ENCODE measurements at regions not wholly inside any gene's neighbourhood (a gene's known extent, or its start where the extent isn't known, plus 50 kb on each side); places are given as distances from the start of the nearest gene placed in this dataset.

GRCh38 chr5:74935752-74936091 lies 69.5 kb upstream of the FAM169A start:
- TF ChIP-seq, protein P1, sequence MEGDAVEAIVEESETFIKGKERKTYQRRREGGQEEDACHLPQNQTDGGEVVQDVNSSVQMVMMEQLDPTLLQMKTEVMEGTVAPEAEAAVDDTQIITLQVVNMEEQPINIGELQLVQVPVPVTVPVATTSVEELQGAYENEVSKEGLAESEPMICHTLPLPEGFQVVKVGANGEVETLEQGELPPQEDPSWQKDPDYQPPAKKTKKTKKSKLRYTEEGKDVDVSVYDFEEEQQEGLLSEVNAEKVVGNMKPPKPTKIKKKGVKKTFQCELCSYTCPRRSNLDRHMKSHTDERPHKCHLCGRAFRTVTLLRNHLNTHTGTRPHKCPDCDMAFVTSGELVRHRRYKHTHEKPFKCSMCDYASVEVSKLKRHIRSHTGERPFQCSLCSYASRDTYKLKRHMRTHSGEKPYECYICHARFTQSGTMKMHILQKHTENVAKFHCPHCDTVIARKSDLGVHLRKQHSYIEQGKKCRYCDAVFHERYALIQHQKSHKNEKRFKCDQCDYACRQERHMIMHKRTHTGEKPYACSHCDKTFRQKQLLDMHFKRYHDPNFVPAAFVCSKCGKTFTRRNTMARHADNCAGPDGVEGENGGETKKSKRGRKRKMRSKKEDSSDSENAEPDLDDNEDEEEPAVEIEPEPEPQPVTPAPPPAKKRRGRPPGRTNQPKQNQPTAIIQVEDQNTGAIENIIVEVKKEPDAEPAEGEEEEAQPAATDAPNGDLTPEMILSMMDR (IDR thresholded peaks at IDR 0.05): no peak
- TF ChIP-seq POLR2A (IDR thresholded peaks at IDR 0.05): no peak
- no peaks in the 10 kb centered on the region for H3K4me1 ChIP-seq
- H3K27ac ChIP-seq: no peak overlapping the region
- intact Hi-C loops (cut with DNase I): no loop called here
- no peaks in the 10 kb centered on the region for H3K27me3 ChIP-seq
- 51 to 63% methylated on average over 4 of the region's 4 CpGs for WGBS, 2 donors
- H3K9me3 ChIP-seq: no peaks in the 10 kb centered on the region
- no peaks in the 10 kb centered on the region for H3K36me3 ChIP-seq
- no peak overlapping the region for H3K4me3 ChIP-seq (replicated peaks in 1 of 3)
- DNase-seq: no peak

GRCh38 chr5:74934949-74935751 lies 69.0 kb upstream of the FAM169A start:
- H3K36me3 ChIP-seq: no peaks in the 10 kb centered on the region
- TF ChIP-seq POLR2A (IDR thresholded peaks at IDR 0.05): no peak
- TF ChIP-seq, protein P1 (IDR thresholded peaks at IDR 0.05): peak in 1 of 6 experiments; percentile 29
- H3K4me3 ChIP-seq (replicated peaks in 1 of 3): no peak overlapping the region
- no peak for DNase-seq
- H3K4me1 ChIP-seq: no peaks in the 10 kb centered on the region
- intact Hi-C loops (cut with DNase I): no loop called here
- no peaks in the 10 kb centered on the region for H3K27me3 ChIP-seq
- H3K9me3 ChIP-seq: no peaks in the 10 kb centered on the region
- H3K27ac ChIP-seq: no peak overlapping the region
- 33 to 37% methylated on average over 8 to 9 of the region's 9 CpGs for WGBS, 2 donors

DNA sequence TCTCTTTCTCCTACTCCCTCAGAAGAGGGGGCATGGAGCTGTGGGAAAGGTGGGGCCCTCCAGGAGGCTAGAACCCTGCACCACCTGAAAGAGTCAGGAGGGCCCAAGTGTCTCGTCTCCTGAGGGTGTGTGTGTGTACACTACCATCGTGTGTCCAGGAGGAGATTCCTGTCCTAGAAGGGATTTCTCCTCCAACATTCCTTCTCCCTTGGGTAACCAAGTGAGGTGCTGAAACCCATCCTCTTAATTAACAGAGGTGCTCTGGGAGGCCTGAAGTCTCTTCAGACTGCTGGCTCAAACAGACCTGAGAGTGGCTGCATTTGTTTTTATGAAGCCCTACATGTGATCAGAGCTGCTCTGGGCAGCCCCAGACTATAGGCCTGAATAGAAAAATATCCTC lies 61.1 kb upstream of the FAM169A start:
- 32 to 33% methylated on average over 2 of the region's 2 CpGs for WGBS, 2 donors
- intact Hi-C loops (cut with DNase I): no loop called here

GRCh38 chr5:74919487-74919886 lies 53.3 kb upstream of the FAM169A start:
- no peak for DNase-seq
- intact Hi-C loops (cut with DNase I): loop anchor here (5.0 kb wide), 1 partner anchor 152 kb away; the partner anchor contains the start of genes GFM2 and NSA2
- no peak for TF ChIP-seq POLR2A (IDR thresholded peaks at IDR 0.05)
- TF ChIP-seq, protein P1 (IDR thresholded peaks at IDR 0.05): peak in 5 of 6 experiments; percentile 38 to 65 (median 56)
- WGBS, 2 donors: 9% methylated on average over 6 of the region's 6 CpGs
- no peak overlapping the region for H3K4me3 ChIP-seq (replicated peaks in 1 of 3)
- no peak overlapping the region for H3K27ac ChIP-seq
- no peaks in the 10 kb centered on the region for H3K27me3 ChIP-seq
- no peaks in the 10 kb centered on the region for H3K4me1 ChIP-seq
- no peaks in the 10 kb centered on the region for H3K36me3 ChIP-seq
- no peaks in the 10 kb centered on the region for H3K9me3 ChIP-seq

More for the DNA sequence above, 61.1 kb upstream of the FAM169A start:
- no peaks in the 10 kb centered on the region for H3K27me3 ChIP-seq
- H3K27ac ChIP-seq: no peak overlapping the region
- TF ChIP-seq, protein P1 (IDR thresholded peaks at IDR 0.05): no peak
- no peak for TF ChIP-seq POLR2A (IDR thresholded peaks at IDR 0.05)
- H3K36me3 ChIP-seq: no peaks in the 10 kb centered on the region
- H3K4me1 ChIP-seq: no peaks in the 10 kb centered on the region
- no peak for DNase-seq
- no peaks in the 10 kb centered on the region for H3K9me3 ChIP-seq
- H3K4me3 ChIP-seq (replicated peaks in 1 of 3): no peak overlapping the region

DNA sequence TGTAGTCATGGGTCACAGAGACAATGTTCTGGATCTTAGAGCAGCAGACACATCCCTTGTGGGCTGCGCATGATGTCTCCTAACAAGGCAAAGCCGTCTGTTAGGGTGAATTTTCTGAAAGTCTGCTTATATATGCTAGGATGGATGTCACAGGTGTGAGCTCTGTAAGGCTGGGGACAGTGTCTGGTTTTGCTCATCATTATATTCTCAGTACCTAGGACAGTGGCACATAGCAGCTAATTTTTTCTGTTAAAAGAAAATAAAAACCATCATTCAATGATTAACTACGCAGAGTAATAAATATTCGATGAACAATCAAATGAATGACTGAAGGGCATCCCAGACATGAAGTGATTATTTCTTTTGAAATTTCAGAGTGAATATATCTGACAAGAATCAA lies 52.9 kb upstream of the FAM169A start:
- DNase-seq: no peak
- intact Hi-C loops (cut with DNase I): loop anchor here (5.0 kb wide), 1 partner anchor 152 kb away; the partner anchor contains the start of genes GFM2 and NSA2

More for the DNA sequence above, 52.9 kb upstream of the FAM169A start:
- H3K27me3 ChIP-seq: no peaks in the 10 kb centered on the region
- WGBS, 2 donors: 79 to 80% methylated on average over 4 of the region's 4 CpGs
- H3K27ac ChIP-seq: no peak overlapping the region
- H3K36me3 ChIP-seq: no peaks in the 10 kb centered on the region
- TF ChIP-seq, protein P1 (IDR thresholded peaks at IDR 0.05): no peak
- TF ChIP-seq POLR2A (IDR thresholded peaks at IDR 0.05): no peak
- H3K4me1 ChIP-seq: no peaks in the 10 kb centered on the region
- no peak overlapping the region for H3K4me3 ChIP-seq (replicated peaks in 1 of 3)
- no peaks in the 10 kb centered on the region for H3K9me3 ChIP-seq

All from thyroid gland (tissue), 4 donors.